ENCODE measurements at regions not wholly inside any gene's neighbourhood (a gene's known extent, or its start where the extent isn't known, plus 50 kb on each side); places are given as distances from the start of the nearest gene placed in this dataset.
"Not testable (repeated sequence)": the region's sequence is repeated elsewhere in the genome, so short reads cannot be mapped to it uniquely, and the experiment has no call there.

DNA sequence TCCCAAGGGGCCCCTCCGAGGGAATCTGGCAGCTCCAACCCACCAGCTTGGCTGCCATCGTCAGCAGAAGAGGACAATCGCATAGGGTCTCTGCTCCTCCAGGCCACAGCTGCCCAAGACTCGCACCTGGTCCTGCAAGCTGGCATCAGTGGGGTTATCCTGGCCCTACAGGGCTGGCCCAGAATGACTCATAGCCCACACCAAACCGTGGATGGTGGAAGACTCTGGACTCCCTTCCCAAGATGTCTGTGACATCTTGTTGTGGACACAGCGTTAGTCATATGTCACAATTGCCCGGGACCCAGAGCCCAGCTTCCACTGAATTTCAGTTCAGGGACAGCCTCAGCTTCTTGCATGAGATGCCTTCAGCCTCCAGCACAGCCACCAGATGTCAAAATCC lies 91.5 kb upstream of the CUX1 start:
- 54 to 77% (median 57%) methylated on average over 3 to 7 of the region's 7 CpGs for WGBS, 5 donors
- Histone ChIP-seq H3K4me1 (peaks cover 0 to 24% (median 6%) of the 10 kb centered on the region in 4 donors), H3K27me3 (no peaks in the 10 kb centered on the region), H3K27ac (no peak overlapping the region), H3K36me3 (no peaks in the 10 kb centered on the region), H3K9me3 (peaks cover 0 to 6% (median 2%) of the 10 kb centered on the region in 4 donors), H3K4me3 (no peak overlapping the region)
- no peak for DNase-seq
- TF ChIP-seq POLR2AphosphoS5 (IDR thresholded peaks at IDR 0.05) = no peak
- TF ChIP-seq POLR2A (IDR thresholded peaks at IDR 0.05) = no peak
- TF ChIP-seq EP300 (IDR thresholded peaks at IDR 0.05) = no peak
- TF ChIP-seq, protein P1, sequence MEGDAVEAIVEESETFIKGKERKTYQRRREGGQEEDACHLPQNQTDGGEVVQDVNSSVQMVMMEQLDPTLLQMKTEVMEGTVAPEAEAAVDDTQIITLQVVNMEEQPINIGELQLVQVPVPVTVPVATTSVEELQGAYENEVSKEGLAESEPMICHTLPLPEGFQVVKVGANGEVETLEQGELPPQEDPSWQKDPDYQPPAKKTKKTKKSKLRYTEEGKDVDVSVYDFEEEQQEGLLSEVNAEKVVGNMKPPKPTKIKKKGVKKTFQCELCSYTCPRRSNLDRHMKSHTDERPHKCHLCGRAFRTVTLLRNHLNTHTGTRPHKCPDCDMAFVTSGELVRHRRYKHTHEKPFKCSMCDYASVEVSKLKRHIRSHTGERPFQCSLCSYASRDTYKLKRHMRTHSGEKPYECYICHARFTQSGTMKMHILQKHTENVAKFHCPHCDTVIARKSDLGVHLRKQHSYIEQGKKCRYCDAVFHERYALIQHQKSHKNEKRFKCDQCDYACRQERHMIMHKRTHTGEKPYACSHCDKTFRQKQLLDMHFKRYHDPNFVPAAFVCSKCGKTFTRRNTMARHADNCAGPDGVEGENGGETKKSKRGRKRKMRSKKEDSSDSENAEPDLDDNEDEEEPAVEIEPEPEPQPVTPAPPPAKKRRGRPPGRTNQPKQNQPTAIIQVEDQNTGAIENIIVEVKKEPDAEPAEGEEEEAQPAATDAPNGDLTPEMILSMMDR (IDR thresholded peaks at IDR 0.05) = no peak
- intact Hi-C loops (cut with DNase I; ENCODE audit: low total_unique reads) = no loop called here

DNA sequence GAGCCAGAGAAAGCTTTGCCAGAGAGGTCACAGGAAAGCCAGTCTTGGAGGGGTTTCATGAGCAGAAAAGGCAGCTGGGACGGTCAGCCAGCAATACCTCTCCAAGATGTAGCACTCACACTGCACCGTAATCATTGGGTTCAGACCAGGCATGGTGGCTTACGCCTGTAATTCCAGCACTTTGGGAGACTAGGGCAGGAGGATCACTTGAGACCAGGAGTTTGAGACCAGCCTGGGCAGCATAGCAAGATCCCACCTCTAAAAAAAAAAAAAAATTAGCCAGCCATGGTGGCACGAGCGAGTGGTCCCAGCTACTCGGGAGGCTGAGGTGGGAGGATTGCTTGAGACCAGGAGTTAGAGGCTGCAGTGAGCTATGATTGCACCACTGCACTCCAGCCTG lies 90.2 kb upstream of the CUX1 start:
- Histone ChIP-seq H3K4me3 (no peak overlapping the region), H3K27ac (no peak overlapping the region), H3K9me3 (peaks cover 0 to 6% (median 2%) of the 10 kb centered on the region in 4 donors), H3K27me3 (no peaks in the 10 kb centered on the region), H3K36me3 (no peaks in the 10 kb centered on the region), H3K4me1 (peaks cover 0 to 22% (median 4%) of the 10 kb centered on the region in 4 donors)
- TF ChIP-seq EP300 (IDR thresholded peaks at IDR 0.05) = no peak
- TF ChIP-seq, protein P1 (IDR thresholded peaks at IDR 0.05) = no peak
- TF ChIP-seq POLR2A (IDR thresholded peaks at IDR 0.05) = no peak
- no peak for TF ChIP-seq POLR2AphosphoS5 (IDR thresholded peaks at IDR 0.05)
- 87 to 97% (median 93%) methylated on average over 6 of the region's 6 CpGs for WGBS, 5 donors
- no peak for DNase-seq
- intact Hi-C loops (cut with DNase I; ENCODE audit: low total_unique reads) = no loop called here

DNA sequence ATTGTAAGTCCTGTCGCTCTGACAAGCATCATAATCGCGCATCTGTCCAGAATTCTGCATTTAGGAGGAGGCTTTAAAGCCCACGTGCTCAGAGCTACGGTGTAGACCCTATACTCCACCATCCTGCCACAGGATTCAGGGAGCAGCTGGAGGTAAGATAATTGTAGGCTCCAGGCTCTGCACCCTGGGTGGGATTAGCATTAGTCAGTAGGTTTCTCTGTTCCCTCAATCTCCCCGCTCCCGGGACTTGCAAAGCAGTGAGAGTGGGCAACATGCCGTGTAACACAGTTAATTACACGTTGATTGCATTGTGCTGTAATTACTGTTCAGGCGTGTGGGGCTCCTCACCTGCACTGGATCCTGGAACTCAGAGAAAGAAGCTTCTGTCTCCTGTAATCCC lies 89.3 kb upstream of the CUX1 start:
- Histone ChIP-seq H3K4me1 (peaks cover 0 to 17% (median 4%) of the 10 kb centered on the region in 4 donors), H3K27me3 (no peaks in the 10 kb centered on the region), H3K27ac (no peak overlapping the region), H3K9me3 (peaks cover 0 to 6% (median 2%) of the 10 kb centered on the region in 4 donors), H3K36me3 (no peaks in the 10 kb centered on the region), H3K4me3 (no peak overlapping the region)
- DNase-seq = no peak
- 82 to 89% (median 86%) methylated on average over 10 of the region's 10 CpGs for WGBS, 5 donors
- intact Hi-C loops (cut with DNase I; ENCODE audit: low total_unique reads) = no loop called here
- TF ChIP-seq POLR2A (IDR thresholded peaks at IDR 0.05) (no peak), POLR2AphosphoS5 (IDR thresholded peaks at IDR 0.05) (no peak), EP300 (IDR thresholded peaks at IDR 0.05) (no peak)
- TF ChIP-seq, protein P1 (IDR thresholded peaks at IDR 0.05) = no peak

DNA sequence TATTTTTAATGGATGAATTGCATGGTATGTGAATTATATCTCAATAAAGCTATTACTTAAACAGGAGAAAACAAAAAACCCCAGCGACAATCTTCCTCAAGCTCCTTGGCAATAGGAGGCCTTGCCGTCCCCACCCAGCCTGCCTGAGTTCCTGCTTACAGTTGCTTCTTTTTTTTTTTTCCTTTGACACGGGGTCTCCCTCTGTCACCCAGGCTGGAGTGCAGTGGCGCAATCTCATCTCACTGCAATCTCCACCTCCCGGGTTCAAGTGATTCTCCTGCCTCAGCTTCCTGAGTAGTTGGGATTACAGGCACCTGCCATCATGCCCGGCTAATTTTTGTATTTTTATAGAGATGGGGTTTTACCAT lies 88.6 kb upstream of the CUX1 start:
- H3K4me1 ChIP-seq = peaks cover 0 to 24% (median 11%) of the 10 kb centered on the region in 4 donors
- H3K9me3 ChIP-seq; H3K36me3 ChIP-seq; H3K27me3 ChIP-seq; H3K4me3 ChIP-seq; intact Hi-C loops (cut with DNase I; ENCODE audit: low total_unique reads): not testable (repeated sequence)
- DNase-seq = peak in 1 of 2 donors; percentile 36
- H3K27ac ChIP-seq = peak overlapping the region in 3 of 5 donors; percentile 15 to 71 (median 65)
- 56 to 69% (median 66%) methylated on average over 6 of the region's 6 CpGs for WGBS, 5 donors

DNA sequence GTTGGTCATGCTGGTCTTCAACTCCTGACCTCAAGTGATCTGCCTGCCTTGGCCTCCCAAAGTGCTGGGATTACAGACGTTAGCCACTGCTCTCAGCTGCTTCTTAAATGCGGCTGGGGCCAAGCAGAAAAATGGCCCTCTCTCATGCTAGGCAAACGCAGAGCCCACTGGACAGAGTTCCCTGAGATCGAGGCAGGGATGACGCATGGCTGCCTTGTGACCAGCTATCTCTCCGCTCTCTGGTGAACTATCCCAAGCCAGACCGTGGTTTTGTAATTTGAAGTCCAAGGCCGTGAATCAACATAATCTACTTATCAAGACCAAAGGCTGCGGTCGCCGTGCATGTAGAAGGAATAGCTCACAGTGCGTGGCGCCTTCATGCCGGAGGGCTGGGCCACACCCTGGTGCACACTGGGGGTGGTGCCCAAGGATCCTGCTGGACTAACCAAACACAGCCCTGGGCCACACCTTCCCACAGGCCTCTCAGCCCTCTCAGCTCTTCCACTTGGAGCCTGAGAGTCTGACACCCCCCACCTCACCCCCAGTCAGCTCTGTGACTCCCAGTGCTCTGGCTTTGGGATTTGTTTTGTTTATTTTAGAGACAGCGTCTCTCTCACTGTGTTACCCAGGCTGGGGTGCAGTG lies 88.1 kb upstream of the CUX1 start:
- H3K4me1 ChIP-seq = peaks cover 0 to 29% (median 16%) of the 10 kb centered on the region in 4 donors
- H3K27ac ChIP-seq = peak overlapping the region in 4 of 5 donors; percentile 6 to 71 (median 40)
- no peaks in the 10 kb centered on the region for H3K36me3 ChIP-seq
- no peak overlapping the region for H3K4me3 ChIP-seq
- intact Hi-C loops (cut with DNase I; ENCODE audit: low total_unique reads) = no loop called here
- peak in 2 of 3 donors; percentile 56 to 79 for TF ChIP-seq POLR2AphosphoS5 (IDR thresholded peaks at IDR 0.05)
- TF ChIP-seq, protein P1 (IDR thresholded peaks at IDR 0.05) = no peak
- 30 to 62% (median 42%) methylated on average over 13 to 15 of the region's 15 CpGs for WGBS, 5 donors
- DNase-seq = peak; percentile 84 to 94
- H3K9me3 ChIP-seq = no peaks in the 10 kb centered on the region
- H3K27me3 ChIP-seq = no peaks in the 10 kb centered on the region
